HS-27A (cell line): ENCODE measurements at regions not wholly inside any gene's neighbourhood (a gene's known extent, or its start where the extent isn't known, plus 50 kb on each side); places are given as distances from the start of the nearest gene placed in this dataset.

Experiments
- DNase-seq: peaks from one replicate; pipeline ENCODE4 v3.0.0-alpha.2; 2012; ENCODE audit warnings: low read depth, missing footprints

GRCh38 chr12:40557980-40558379 is 134.3 kb upstream of the CNTN1 start:
- no peak for DNase-seq

GRCh38 chr12:40559865-40560264 is 132.4 kb upstream of the CNTN1 start:
- no peak for DNase-seq

GRCh38 chr12:40560848-40561247 is 131.4 kb upstream of the CNTN1 start:
- DNase-seq = no peak

- DNase-seq = no peak
These were observed 130.8 kb upstream of the CNTN1 start for GRCh38 chr12:40561395-40561966.

- no peak for DNase-seq
These were observed 127.1 kb upstream of the CNTN1 start for GRCh38 chr12:40565029-40565633.

GRCh38 chr12:40566271-40566670 is 126.0 kb upstream of the CNTN1 start:
- DNase-seq = no peak

- DNase-seq = no peak
These were observed 122.5 kb upstream of the CNTN1 start for GRCh38 chr12:40569626-40570179.

- DNase-seq = no peak
These were observed 119.2 kb upstream of the CNTN1 start for GRCh38 chr12:40573024-40573423.

- no peak for DNase-seq
These were observed 116.3 kb upstream of the CNTN1 start for GRCh38 chr12:40575987-40576386.

- no peak for DNase-seq
These were observed 114.4 kb upstream of the CNTN1 start for GRCh38 chr12:40577834-40578233.

GRCh38 chr12:40579687-40580086 is 112.6 kb upstream of the CNTN1 start:
- no peak for DNase-seq

GRCh38 chr12:40580346-40580745 is 111.9 kb upstream of the CNTN1 start:
- DNase-seq = no peak

GRCh38 chr12:40581889-40582288 is 110.3 kb upstream of the CNTN1 start:
- no peak for DNase-seq

GRCh38 chr12:40583743-40584142 is 108.5 kb upstream of the CNTN1 start:
- no peak for DNase-seq

- no peak for DNase-seq
These were observed 107.5 kb upstream of the CNTN1 start for GRCh38 chr12:40584763-40585162.

- DNase-seq = no peak
These were observed 105.4 kb upstream of the CNTN1 start for GRCh38 chr12:40586823-40587222.

- no peak for DNase-seq
These were observed 104.8 kb upstream of the CNTN1 start for GRCh38 chr12:40587421-40587820.

- DNase-seq = no peak
These were observed 104.3 kb upstream of the CNTN1 start for GRCh38 chr12:40587970-40588369.

GRCh38 chr12:40597133-40597532 is 95.1 kb upstream of the CNTN1 start:
- no peak for DNase-seq

GRCh38 chr12:40598073-40598472 is 94.2 kb upstream of the CNTN1 start:
- DNase-seq = no peak

GRCh38 chr12:40602562-40602961 is 89.7 kb upstream of the CNTN1 start:
- no peak for DNase-seq

- DNase-seq = no peak
These were observed 77.3 kb upstream of the CNTN1 start for GRCh38 chr12:40614923-40615322.

- no peak for DNase-seq
These were observed 76.6 kb upstream of the CNTN1 start for GRCh38 chr12:40615590-40615989.

- no peak for DNase-seq
These were observed 75.8 kb upstream of the CNTN1 start for GRCh38 chr12:40616383-40616915.
